ENCODE measurements at regions not wholly inside any gene's neighbourhood (a gene's known extent, or its start where the extent isn't known, plus 50 kb on each side); places are given as distances from the start of the nearest gene placed in this dataset.

- Histone ChIP-seq H3K27ac (ENCODE audit: low read depth, low read length) (no peak overlapping the region), H3K4me2 (ENCODE audit: low read length) (no peak overlapping the region), H3K36me3 (ENCODE audit: control insufficient read depth, low read length) (no peaks in the 10 kb centered on the region), H3K79me2 (ENCODE audit: control insufficient read depth, low read length) (no peaks in the 10 kb centered on the region), H3K4me3 (ENCODE audit: low read length) (no peak overlapping the region), H3K27me3 (ENCODE audit: control insufficient read depth, low read length) (no peaks in the 10 kb centered on the region), H3K4me1 (ENCODE audit: control insufficient read depth, low read length) (no peaks in the 10 kb centered on the region), H3K9me3 (ENCODE audit: control insufficient read depth, insufficient read depth, low read length) (no peaks in the 10 kb centered on the region), H3F3A (ENCODE audit: control insufficient read depth, insufficient read depth) (no peaks in the 10 kb centered on the region), H4K20me1 (ENCODE audit: control insufficient read depth, insufficient read depth, low read depth, low read length) (no peaks in the 10 kb centered on the region), H3K9me2 (replicated peaks; ENCODE audit: control insufficient read depth, low read length) (no peaks in the 10 kb centered on the region)
- TF ChIP-seq EZH2phosphoT487 (IDR thresholded peaks at IDR 0.05; ENCODE audit: borderline replicate concordance, low read length) (no peak), CTCF (IDR thresholded peaks at IDR 0.05; ENCODE audit: low read depth, low read length, poor library complexity, severe bottlenecking) (no peak)
Observed at GRCh38 chr10:10630281-10630680, 387.4 kb upstream of the CELF2 start.

DNA sequence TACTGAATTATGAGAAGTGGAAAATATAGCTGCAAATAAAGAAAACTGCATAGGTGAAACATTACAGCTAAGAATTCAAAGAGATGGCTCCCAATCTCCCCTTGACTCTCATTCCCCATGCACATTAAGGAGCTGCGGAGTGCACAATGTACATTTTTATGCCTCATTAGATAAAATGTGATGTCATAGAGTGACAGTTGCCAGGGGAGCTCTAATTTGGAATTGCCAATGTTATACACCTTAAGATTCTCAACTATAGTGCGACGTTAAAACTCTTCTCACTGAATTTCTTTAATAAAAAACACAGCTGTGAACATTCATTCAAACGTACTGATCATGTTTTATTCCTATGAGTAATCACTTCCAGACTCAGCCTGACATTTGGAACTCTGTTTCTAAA, 386.9 kb upstream of the CELF2 start:
- H3K27me3 ChIP-seq (ENCODE audit: control insufficient read depth, low read length) = no peaks in the 10 kb centered on the region
- no peaks in the 10 kb centered on the region for H3K9me3 ChIP-seq (ENCODE audit: control insufficient read depth, insufficient read depth, low read length)
- H3K27ac ChIP-seq (ENCODE audit: low read depth, low read length) = no peak overlapping the region
- H3K9me2 ChIP-seq (replicated peaks; ENCODE audit: control insufficient read depth, low read length) = no peaks in the 10 kb centered on the region
- H3K79me2 ChIP-seq (ENCODE audit: control insufficient read depth, low read length) = no peaks in the 10 kb centered on the region
- no peaks in the 10 kb centered on the region for H3K36me3 ChIP-seq (ENCODE audit: control insufficient read depth, low read length)
- no peak overlapping the region for H3K4me2 ChIP-seq (ENCODE audit: low read length)
- no peak for TF ChIP-seq EZH2phosphoT487 (IDR thresholded peaks at IDR 0.05; ENCODE audit: borderline replicate concordance, low read length)
- no peak for TF ChIP-seq CTCF (IDR thresholded peaks at IDR 0.05; ENCODE audit: low read depth, low read length, poor library complexity, severe bottlenecking)
- H3K4me3 ChIP-seq (ENCODE audit: low read length) = no peak overlapping the region
- no peaks in the 10 kb centered on the region for H3K4me1 ChIP-seq (ENCODE audit: control insufficient read depth, low read length)
- H3F3A ChIP-seq (ENCODE audit: control insufficient read depth, insufficient read depth) = no peaks in the 10 kb centered on the region
- H4K20me1 ChIP-seq (ENCODE audit: control insufficient read depth, insufficient read depth, low read depth, low read length) = no peaks in the 10 kb centered on the region

GRCh38 chr10:10642189-10642588, 375.5 kb upstream of the CELF2 start:
- no peak overlapping the region for H3K4me2 ChIP-seq (ENCODE audit: low read length)
- no peaks in the 10 kb centered on the region; the same call in 1 of the 2 replicates for H3K9me3 ChIP-seq (ENCODE audit: control insufficient read depth, insufficient read depth, low read length)
- H3K36me3 ChIP-seq (ENCODE audit: control insufficient read depth, low read length) = no peaks in the 10 kb centered on the region
- no peaks in the 10 kb centered on the region for H3K4me1 ChIP-seq (ENCODE audit: control insufficient read depth, low read length)
- TF ChIP-seq EZH2phosphoT487 (IDR thresholded peaks at IDR 0.05; ENCODE audit: borderline replicate concordance, low read length) (no peak), CTCF (IDR thresholded peaks at IDR 0.05; ENCODE audit: low read depth, low read length, poor library complexity, severe bottlenecking) (no peak)
- no peak overlapping the region for H3K4me3 ChIP-seq (ENCODE audit: low read length)
- no peak overlapping the region for H3K27ac ChIP-seq (ENCODE audit: low read depth, low read length)
- no peaks in the 10 kb centered on the region for H4K20me1 ChIP-seq (ENCODE audit: control insufficient read depth, insufficient read depth, low read depth, low read length)
- H3K79me2 ChIP-seq (ENCODE audit: control insufficient read depth, low read length) = no peaks in the 10 kb centered on the region
- H3F3A ChIP-seq (ENCODE audit: control insufficient read depth, insufficient read depth) = no peaks in the 10 kb centered on the region
- no peaks in the 10 kb centered on the region for H3K9me2 ChIP-seq (replicated peaks; ENCODE audit: control insufficient read depth, low read length)
- no peaks in the 10 kb centered on the region for H3K27me3 ChIP-seq (ENCODE audit: control insufficient read depth, low read length)

- no peaks in the 10 kb centered on the region for H3K79me2 ChIP-seq (ENCODE audit: control insufficient read depth, low read length)
- no peak overlapping the region for H3K4me2 ChIP-seq (ENCODE audit: low read length)
- TF ChIP-seq CTCF (IDR thresholded peaks at IDR 0.05; ENCODE audit: low read depth, low read length, poor library complexity, severe bottlenecking) = no peak
- TF ChIP-seq EZH2phosphoT487 (IDR thresholded peaks at IDR 0.05; ENCODE audit: borderline replicate concordance, low read length) = no peak
- no peaks in the 10 kb centered on the region for H3K36me3 ChIP-seq (ENCODE audit: control insufficient read depth, low read length)
- no peaks in the 10 kb centered on the region for H4K20me1 ChIP-seq (ENCODE audit: control insufficient read depth, insufficient read depth, low read depth, low read length)
- no peaks in the 10 kb centered on the region for H3F3A ChIP-seq (ENCODE audit: control insufficient read depth, insufficient read depth)
- H3K27me3 ChIP-seq (ENCODE audit: control insufficient read depth, low read length) = no peaks in the 10 kb centered on the region
- H3K9me3 ChIP-seq (ENCODE audit: control insufficient read depth, insufficient read depth, low read length) = no peaks in the 10 kb centered on the region; the same call in 1 of the 2 replicates
- no peaks in the 10 kb centered on the region for H3K9me2 ChIP-seq (replicated peaks; ENCODE audit: control insufficient read depth, low read length)
- H3K4me1 ChIP-seq (ENCODE audit: control insufficient read depth, low read length) = no peaks in the 10 kb centered on the region
- no peak overlapping the region for H3K27ac ChIP-seq (ENCODE audit: low read depth, low read length)
- no peak overlapping the region for H3K4me3 ChIP-seq (ENCODE audit: low read length)
Observed at GRCh38 chr10:10642751-10643150, 374.9 kb upstream of the CELF2 start.

Measured in DOHH2 (cell line).